LoVo (cell line): ENCODE measurements at regions not wholly inside any gene's neighbourhood (a gene's known extent, or its start where the extent isn't known, plus 50 kb on each side); places are given as distances from the start of the nearest gene placed in this dataset.
"Not testable (repeated sequence)": the region's sequence is repeated elsewhere in the genome, so short reads cannot be mapped to it uniquely, and the experiment has no call there.

ENCODE experiments used
- DNase-seq: peaks from one replicate; pipeline ENCODE4 v3.0.0-alpha.2; 2016; ENCODE audit warnings: low spot score

- no peak for DNase-seq
These were observed 301.7 kb downstream of the BRD1 start for GRCh38 chr22:49525801-49526535.

- DNase-seq = no peak
These were observed 302.3 kb downstream of the BRD1 start for GRCh38 chr22:49525360-49525759.

GRCh38 chr22:49524362-49524761 is 303.3 kb downstream of the BRD1 start:
- no peak for DNase-seq

GRCh38 chr22:49523374-49524008 is 304.2 kb downstream of the BRD1 start:
- DNase-seq = no peak

- no peak for DNase-seq
These were observed 304.9 kb downstream of the BRD1 start for GRCh38 chr22:49522582-49523373.

DNA sequence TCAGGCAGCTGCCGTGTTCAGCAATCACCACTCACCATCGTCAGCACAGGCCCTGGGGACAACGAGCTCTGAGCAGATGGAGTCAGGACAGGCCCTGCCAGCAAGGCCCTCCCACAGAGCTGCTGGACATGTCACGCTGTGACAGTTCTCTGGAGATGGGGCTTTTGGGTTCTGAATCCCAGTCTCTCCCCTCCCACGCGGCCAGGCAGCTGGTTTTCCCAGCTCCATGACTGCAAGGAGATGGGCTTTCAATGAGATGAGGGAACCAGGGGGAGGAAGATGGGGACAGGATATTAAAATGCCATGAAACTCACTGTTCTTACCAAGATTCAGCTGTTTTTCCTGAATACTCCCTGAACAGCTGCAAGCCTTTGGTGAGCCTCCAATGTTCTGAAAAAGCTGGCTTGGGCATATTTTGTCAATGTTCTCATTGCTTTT is 305.9 kb downstream of the BRD1 start:
- no peak for DNase-seq

DNA sequence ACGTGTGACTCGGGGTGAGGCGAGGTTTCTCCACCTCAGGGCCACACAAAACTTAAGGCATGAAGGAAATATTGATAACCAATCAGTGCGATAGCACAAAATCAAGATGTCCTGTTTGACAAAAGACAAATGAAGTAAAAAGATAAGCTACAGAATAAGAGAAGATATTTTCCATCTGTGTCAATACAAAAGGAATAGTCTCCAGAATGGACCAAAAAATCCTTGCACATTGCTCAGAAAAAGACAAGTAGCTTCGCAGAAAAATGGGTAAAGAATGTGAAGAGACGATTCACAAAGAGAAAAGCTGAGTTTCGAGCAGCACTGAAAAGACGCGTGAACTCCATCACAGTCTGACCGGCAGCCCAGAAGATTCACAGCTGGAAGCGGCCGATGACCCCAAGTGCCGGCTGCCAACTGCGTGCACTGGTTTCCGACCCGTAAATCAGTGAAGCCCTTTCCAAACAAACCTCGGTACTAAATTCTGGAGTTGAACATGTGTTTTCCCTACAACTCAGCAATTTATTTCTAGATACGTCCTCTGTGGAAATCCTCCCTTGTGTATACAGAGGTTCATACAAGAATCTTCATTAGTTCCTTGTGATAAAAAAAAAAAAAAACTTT is 308.4 kb downstream of the BRD1 start:
- no peak for DNase-seq

GRCh38 chr22:49518436-49518970 is 309.2 kb downstream of the BRD1 start:
- DNase-seq = no peak

GRCh38 chr22:49517667-49518185 is 309.9 kb downstream of the BRD1 start:
- no peak for DNase-seq

DNA sequence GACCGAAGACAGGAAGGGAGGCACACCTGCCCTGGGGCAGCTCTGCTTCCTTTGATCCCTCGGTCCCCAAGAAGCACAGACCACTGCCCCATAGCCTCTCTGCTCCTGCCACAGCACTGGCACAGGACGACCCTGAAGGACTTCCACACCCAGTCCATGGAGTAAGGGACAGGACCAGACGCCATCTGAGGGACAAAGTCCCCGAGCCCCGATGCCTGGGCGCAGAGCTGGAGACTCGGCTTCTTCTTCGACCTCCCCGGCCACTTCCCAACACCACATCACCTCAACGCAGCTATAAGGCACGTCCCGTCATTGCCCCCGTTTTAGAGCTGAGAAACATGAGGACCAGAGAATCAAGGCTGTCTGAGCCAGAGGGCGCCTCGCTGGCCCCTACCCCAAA is 310.5 kb downstream of the BRD1 start:
- no peak for DNase-seq

GRCh38 chr22:49515475-49515874 is 312.2 kb downstream of the BRD1 start:
- DNase-seq = no peak

DNA sequence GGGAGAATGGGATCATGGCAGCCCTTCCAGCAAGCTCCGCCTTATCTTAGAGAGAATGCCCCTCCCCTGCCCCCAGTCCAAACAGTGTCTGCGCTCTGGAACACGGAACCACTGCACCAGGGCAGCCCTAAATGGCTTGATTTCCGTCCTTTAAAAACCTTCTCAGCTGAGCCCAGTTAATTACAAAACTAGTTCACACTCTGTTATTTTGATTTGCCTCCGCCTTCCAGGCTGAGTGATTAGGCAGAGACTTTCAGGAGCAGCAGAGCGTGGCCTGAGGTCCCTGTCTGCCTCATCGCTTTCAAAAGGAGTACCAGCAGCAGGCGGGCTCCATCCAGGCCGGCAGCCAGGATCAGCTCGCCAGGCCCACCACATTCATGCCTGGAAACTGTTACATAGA is 313.0 kb downstream of the BRD1 start:
- DNase-seq = no peak

GRCh38 chr22:49514211-49514610 is 313.5 kb downstream of the BRD1 start:
- DNase-seq = no peak

- DNase-seq = no peak
These were observed 314.3 kb downstream of the BRD1 start for GRCh38 chr22:49513358-49513851.

GRCh38 chr22:49512487-49513165 is 315.0 kb downstream of the BRD1 start:
- no peak for DNase-seq

- not testable (repeated sequence) for DNase-seq
These were observed 316.1 kb downstream of the BRD1 start for GRCh38 chr22:49511393-49512189.

- no peak for DNase-seq
These were observed 317.0 kb downstream of the BRD1 start for GRCh38 chr22:49510718-49511117.

- no peak for DNase-seq
These were observed 318.7 kb downstream of the BRD1 start for GRCh38 chr22:49509016-49509415.

DNA sequence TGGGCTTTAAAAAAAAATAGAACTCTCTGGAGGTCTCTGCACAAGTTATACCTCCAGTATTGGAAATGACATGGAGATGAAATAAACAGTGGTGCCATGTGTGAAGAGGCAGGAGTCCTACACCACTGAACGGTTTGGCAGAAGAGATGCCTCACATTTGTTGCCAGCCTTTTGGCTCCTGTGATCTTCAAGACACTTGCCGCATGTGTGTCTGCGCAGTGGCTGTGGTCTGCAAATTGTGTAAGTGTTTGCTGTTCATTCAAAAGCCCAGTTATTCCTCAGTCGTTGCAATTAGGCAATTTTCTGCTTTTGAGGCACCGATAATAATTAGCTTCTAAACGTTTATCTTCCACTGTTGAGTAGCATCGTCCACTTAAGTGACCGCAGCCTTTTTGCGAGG is 319.1 kb downstream of the BRD1 start:
- DNase-seq = no peak

DNA sequence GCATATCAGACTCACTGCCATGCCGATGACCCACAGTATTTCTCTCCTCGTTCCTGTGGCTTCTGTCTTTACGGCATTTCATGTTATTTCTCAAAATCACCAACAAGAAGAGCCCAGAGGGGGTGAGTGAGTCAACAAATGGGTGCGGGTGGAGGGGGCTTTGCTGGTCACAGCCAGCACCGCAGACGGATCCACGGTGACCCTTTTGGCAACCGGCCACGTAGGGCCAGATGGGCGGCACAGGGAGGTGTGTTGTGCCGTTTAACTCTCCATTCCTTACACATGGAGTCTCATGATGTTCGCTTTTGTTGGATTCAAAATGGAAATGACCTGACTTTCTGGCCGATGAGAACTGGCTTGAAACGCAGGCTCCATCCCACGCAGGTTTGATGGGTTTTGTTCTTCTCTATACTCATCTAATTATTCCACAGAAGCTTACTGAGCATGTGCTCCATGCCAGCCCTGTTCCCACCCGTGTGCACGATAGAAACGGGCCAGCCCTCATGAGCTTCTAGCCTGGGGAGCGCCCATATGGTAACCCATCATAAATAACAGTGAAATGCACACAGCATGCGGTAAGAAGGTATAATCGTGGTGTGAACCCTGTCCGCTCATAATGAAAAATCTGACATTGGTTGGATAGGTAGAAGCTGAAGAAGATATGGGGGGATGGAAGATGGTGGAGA is 319.9 kb downstream of the BRD1 start:
- DNase-seq = no peak
